ENCODE measurements at regions not wholly inside any gene's neighbourhood (a gene's known extent, or its start where the extent isn't known, plus 50 kb on each side); places are given as distances from the start of the nearest gene placed in this dataset.

DNA sequence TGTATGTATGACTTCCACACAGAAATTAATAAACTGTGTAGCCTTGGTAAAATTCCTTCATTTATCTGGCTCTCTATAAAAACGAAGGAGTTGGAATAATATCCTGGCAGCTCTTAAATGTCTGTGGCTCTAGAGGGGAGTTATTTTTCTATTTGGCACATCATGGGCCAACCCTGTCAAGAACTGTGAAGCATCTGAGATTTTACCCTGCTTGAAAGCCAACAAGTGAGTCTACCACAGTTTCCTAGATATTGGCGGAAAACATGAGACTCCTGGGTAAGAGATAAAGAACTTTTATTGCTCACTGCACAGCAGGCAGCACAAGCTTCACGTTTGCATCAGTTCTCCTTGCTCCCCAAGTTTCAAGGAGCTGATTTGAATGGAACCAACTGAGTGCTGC is 346.7 kb upstream of the CYRIA start:
- no peak overlapping the region for H2AFZ ChIP-seq
- no peak for TF ChIP-seq EZH2phosphoT487 (IDR thresholded peaks at IDR 0.05; ENCODE audit: unreplicated experiment)
- no peak for TF ChIP-seq ZNF462 (CRISPR knock-in tag; IDR thresholded peaks at IDR 0.05)
- no peak for TF ChIP-seq ZNF331 (CRISPR knock-in tag; IDR thresholded peaks at IDR 0.05; ENCODE audit: low read depth)
- TF ChIP-seq, protein P1, sequence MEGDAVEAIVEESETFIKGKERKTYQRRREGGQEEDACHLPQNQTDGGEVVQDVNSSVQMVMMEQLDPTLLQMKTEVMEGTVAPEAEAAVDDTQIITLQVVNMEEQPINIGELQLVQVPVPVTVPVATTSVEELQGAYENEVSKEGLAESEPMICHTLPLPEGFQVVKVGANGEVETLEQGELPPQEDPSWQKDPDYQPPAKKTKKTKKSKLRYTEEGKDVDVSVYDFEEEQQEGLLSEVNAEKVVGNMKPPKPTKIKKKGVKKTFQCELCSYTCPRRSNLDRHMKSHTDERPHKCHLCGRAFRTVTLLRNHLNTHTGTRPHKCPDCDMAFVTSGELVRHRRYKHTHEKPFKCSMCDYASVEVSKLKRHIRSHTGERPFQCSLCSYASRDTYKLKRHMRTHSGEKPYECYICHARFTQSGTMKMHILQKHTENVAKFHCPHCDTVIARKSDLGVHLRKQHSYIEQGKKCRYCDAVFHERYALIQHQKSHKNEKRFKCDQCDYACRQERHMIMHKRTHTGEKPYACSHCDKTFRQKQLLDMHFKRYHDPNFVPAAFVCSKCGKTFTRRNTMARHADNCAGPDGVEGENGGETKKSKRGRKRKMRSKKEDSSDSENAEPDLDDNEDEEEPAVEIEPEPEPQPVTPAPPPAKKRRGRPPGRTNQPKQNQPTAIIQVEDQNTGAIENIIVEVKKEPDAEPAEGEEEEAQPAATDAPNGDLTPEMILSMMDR (conservative IDR thresholded peaks at IDR 0.05; ENCODE audit: low read depth in 2 of 2): no peak
- no peak for TF ChIP-seq CREB1 (CRISPR knock-in tag; IDR thresholded peaks at IDR 0.05; ENCODE audit: low read depth)
- TF ChIP-seq ETS1 (IDR thresholded peaks at IDR 0.05): no peak
- TF ChIP-seq EZH2 (IDR thresholded peaks at IDR 0.05; ENCODE audit: low read depth, unreplicated experiment): no peak
- no peak for TF ChIP-seq REST (IDR thresholded peaks at IDR 0.05; ENCODE audit: unreplicated experiment)
- TF ChIP-seq ZNF114 (CRISPR knock-in tag; IDR thresholded peaks at IDR 0.05): no peak
- no peak for TF ChIP-seq JUNB (IDR thresholded peaks at IDR 0.05; ENCODE audit: unreplicated experiment)
- TF ChIP-seq NANOG (IDR thresholded peaks at IDR 0.05; ENCODE audit: borderline replicate concordance): no peak
- no peak for TF ChIP-seq STAT1 (IDR thresholded peaks at IDR 0.05; ENCODE audit: unreplicated experiment)
- no peak for TF ChIP-seq POLR2AphosphoS5 (IDR thresholded peaks at IDR 0.05; ENCODE audit: low read depth)

More for the DNA sequence above, 346.7 kb upstream of the CYRIA start:
- H3K4me3 Mint-ChIP-seq: no peak overlapping the region
- Histone ChIP-seq H3K36me3 (ENCODE audit: insufficient read depth) (no peaks in the 10 kb centered on the region), H3F3A (replicated peaks; ENCODE audit: low read depth) (no peaks in the 10 kb centered on the region), H3K4me1 (ENCODE audit: insufficient read depth) (no peaks in the 10 kb centered on the region), H3K79me2 (replicated peaks; ENCODE audit: insufficient read depth) (no peaks in the 10 kb centered on the region), H3K9me2 (ENCODE audit: insufficient read depth) (no peaks in the 10 kb centered on the region), H3K4me3 (no peak overlapping the region), H3K27me3 (ENCODE audit: insufficient read depth) (no peaks in the 10 kb centered on the region), H3K27ac (ENCODE audit: low read depth) (no peak overlapping the region), H4K20me1 (replicated peaks; ENCODE audit: insufficient read depth) (no peaks in the 10 kb centered on the region), H3K4me2 (no peak overlapping the region)
- H3K4me1 Mint-ChIP-seq: no peaks in the 10 kb centered on the region
- H3K27me3 Mint-ChIP-seq (ENCODE audit: insufficient read depth, low read depth, poor library complexity): no peaks in the 10 kb centered on the region
- H3K27ac Mint-ChIP-seq: no peak overlapping the region
- no peak for DNase-seq (ENCODE audit: low spot score)
- no peaks in the 10 kb centered on the region for H3K9me3 Mint-ChIP-seq
- ATAC-seq: no peak
- H3K36me3 Mint-ChIP-seq (ENCODE audit: low read depth): no peaks in the 10 kb centered on the region

Measured in GM23338 (cell line).